ENCODE measurements at regions not wholly inside any gene's neighbourhood (a gene's known extent, or its start where the extent isn't known, plus 50 kb on each side); places are given as distances from the start of the nearest gene placed in this dataset.

DNA sequence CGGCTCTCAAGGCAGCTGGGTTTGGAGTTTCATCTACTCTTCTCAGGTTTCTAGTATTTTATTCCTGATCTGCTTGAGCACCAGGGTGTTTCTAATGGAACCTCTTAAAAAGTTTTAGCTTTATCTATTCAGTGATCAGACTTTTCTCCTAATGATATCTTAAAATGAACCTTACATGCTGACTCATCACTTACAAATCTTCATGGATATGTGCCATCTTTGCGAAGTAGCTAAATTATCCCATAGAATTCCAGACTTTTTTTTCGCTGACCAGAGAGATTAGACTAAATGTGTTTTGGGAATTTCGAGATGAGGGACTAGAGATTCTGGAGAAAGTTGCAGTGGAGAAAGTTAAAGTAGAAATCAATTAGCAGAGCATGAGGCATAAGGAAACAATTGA, 401.0 kb downstream of the GRB14 start:
- TF ChIP-seq POLR2A (IDR thresholded peaks at IDR 0.05; ENCODE audit: low read length) (no peak), GATA1 (IDR thresholded peaks at IDR 0.05; ENCODE audit: low read depth, low read length) (no peak)

Measured in erythroblast (primary cell).